AG09309 (cell line): ENCODE measurements at regions not wholly inside any gene's neighbourhood (a gene's known extent, or its start where the extent isn't known, plus 50 kb on each side); places are given as distances from the start of the nearest gene placed in this dataset.
"Not testable (repeated sequence)": the region's sequence is repeated elsewhere in the genome, so short reads cannot be mapped to it uniquely, and the experiment has no call there.

Source experiments
- DNase-seq: peaks from one replicate; pipeline ENCODE4 v3.0.0-alpha.2; 2010; ENCODE audit warnings: low read depth
- H3K4me3 ChIP-seq: 2 replicates; pipeline ENCODE4 v1.5.1; 2011; ENCODE audit warnings: mild to moderate bottlenecking, low read depth, low read length, moderate library complexity; ENCODE audit not compliant: control insufficient read depth
- TF ChIP-seq, protein P1 (sequence below): IDR thresholded peaks from 2 replicates; pipeline ENCODE4 v1.5.1; 2011; ENCODE audit warnings: mild to moderate bottlenecking, low read depth, low read length, inconsistent platforms; ENCODE audit not compliant: insufficient read depth, control insufficient read depth; ENCODE audit errors: missing control alignments

DNA sequence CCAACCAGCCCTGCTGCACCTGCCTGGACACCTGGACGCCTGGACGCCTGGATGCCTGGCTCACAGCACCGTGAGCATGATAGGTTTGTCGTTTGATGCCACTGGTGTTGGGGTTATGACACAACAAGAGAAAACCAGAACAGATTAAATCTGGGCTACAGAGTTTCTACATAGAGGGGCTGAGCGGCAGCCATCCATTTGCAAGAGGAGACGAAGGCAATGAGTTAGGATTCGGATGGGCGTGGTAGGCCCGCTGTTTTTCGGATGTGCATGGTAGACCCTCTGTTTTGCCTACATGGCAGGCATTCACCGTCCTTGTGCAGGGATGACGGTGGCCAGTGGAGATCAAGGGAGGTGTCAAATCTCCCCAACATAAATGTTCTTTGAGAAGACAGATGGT, 121.5 kb upstream of the RNF32 start:
- H3K4me3 ChIP-seq, result no peak overlapping the region
- TF ChIP-seq, protein P1, sequence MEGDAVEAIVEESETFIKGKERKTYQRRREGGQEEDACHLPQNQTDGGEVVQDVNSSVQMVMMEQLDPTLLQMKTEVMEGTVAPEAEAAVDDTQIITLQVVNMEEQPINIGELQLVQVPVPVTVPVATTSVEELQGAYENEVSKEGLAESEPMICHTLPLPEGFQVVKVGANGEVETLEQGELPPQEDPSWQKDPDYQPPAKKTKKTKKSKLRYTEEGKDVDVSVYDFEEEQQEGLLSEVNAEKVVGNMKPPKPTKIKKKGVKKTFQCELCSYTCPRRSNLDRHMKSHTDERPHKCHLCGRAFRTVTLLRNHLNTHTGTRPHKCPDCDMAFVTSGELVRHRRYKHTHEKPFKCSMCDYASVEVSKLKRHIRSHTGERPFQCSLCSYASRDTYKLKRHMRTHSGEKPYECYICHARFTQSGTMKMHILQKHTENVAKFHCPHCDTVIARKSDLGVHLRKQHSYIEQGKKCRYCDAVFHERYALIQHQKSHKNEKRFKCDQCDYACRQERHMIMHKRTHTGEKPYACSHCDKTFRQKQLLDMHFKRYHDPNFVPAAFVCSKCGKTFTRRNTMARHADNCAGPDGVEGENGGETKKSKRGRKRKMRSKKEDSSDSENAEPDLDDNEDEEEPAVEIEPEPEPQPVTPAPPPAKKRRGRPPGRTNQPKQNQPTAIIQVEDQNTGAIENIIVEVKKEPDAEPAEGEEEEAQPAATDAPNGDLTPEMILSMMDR, result no peak
- no peak for DNase-seq

DNA sequence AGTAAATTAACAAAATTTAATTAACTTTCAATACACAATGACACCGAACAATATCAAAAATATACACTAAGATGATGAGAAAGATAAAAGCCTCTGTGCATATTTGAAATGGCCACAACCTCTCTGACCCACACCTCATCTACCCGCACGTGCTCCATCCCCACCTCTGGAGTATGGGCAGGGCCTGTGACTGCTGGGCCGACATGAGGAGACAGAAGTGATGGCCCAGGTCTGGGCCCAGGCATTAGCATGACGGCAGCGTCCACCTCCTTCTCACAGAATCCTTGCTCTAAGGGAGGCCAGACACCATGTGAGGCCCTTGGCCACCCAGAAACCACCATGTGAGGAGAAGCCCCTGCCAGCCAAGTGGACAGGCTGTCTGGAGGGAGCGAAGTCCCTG, 122.1 kb upstream of the RNF32 start:
- H3K4me3 ChIP-seq, result no peak overlapping the region
- TF ChIP-seq, protein P1, result no peak
- no peak for DNase-seq

DNA sequence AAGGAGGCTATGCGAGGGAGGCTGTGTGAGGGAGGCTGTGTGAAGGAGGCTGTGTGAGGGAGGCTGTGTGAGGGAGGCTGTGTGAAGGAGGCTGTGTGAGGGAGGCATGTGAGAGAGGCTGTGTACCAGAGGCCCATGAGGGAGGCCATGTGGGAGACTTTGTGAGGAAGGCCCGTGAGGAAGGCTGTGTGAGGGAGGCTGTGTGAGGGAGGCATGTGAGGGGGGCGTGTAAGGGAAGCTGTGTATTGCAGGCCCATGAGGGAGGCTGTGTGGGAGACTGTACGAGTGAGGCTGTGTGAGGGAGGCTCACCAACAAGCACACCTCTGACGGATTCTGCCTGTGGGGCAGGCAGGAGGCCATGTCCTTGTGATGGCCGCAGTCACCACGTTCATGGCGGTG, 122.7 kb upstream of the RNF32 start:
- not testable (repeated sequence) for DNase-seq, H3K4me3 ChIP-seq

DNA sequence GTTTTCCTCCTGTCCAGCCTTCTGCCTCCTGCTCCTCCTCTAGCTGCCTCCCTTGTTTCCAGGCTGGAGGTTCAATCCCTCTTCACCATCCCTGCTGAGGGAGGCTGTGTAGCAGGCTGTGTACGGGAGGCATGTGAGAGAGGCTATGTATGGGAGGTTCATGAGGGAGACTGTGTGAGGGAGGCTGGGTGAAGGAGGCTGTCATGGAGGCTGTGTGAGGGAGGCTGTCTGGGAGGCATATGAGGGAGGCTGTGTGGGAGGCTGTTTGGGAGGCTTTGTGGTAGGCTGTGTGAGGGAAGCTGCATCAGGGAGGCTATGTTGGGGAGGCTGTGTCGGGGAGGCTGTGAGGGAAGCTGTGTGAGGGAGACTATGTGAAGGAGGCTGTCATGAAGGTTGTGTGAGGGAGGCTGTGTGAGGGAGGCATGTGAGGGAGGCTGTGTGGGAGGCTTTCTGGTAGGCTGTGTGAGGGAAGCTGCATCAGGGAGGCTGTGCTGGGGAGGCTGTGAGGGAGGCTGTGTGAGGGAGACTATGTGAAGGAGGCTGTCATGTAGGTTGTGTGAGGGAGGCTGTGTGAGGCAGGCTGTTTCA, 123.7 kb upstream of the RNF32 start:
- no peak overlapping the region for H3K4me3 ChIP-seq
- no peak for DNase-seq
- TF ChIP-seq, protein P1, result no peak

DNA sequence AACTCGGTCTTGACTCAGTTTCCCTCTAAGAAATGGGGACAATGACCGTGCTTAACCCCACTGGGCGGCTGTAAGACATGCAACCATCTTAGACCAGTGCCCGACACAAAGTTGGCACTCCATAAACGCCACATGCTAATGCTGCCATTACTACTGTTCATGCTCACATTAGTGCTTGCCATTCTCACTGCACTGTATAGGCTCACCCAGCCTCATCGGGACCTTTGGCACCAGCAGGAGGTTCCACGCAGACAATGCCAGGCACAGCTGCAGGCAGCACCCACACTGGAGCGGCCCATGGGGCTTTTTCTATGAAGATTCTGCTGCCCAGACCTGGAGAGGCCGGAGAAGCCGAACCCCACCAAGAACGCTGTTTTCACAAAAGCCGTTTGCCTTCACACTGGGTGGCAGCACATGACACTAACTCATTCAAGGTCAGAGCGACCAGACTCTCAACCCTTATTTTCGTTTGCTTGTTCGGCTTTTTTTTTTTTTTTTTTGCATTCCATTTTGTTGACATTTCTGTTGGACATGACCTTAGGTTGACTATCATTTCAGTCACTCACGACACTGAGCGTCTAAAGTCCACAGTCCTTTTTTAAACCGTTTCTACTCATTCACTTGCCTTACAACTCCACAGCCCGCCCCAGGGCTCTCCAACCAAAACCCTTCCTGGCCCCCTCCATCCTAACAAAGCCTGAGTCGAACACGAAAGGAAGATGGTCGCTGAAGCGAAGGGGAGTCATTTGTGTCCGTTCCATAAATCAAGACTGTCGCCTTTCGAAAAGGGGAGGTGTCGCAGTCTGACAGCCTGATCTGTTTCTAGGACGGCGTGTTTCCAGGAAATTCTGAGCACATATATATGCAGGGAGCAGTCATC, 124.4 kb upstream of the RNF32 start:
- TF ChIP-seq, protein P1, result no peak
- no peak for DNase-seq
- no peak overlapping the region for H3K4me3 ChIP-seq

DNA sequence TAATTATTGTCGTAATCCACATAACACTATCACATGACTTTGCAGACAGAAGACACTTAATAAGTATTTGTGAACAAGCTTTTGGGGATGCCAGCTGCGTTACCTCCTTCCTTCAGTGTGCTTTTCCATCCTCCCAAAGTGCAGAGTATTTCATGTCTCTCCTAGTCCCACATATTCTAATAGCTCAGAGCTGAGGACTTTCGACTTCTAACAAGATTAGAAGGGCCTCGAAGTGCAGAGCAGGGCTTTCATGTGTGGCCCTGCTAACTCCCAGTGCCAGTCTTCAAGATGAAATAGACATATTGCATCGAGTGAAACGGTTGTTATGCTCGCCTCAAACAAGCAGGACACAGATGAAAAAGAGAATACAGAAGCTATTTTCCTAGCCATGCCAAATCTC, 125.7 kb upstream of the RNF32 start:
- no peak for DNase-seq
- no peak overlapping the region for H3K4me3 ChIP-seq
- TF ChIP-seq, protein P1, result no peak

DNA sequence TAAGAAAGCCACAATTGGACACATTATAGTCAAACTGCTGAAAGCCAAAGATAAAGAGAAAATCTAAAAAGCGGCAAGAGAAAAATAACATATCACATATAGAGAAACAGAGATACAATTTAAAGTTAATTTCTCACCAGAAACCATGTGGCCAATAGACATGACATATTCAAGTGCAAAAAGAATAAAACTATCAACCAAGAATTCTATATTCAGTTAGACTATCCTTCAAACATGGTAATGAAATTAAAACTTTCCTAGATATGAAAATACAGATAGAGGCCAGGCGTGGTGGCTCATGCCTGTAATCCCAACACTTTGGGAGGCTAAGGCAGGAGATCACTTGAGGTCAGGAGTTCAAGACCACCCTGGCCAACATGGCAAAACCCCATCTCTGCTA, 129.1 kb upstream of the RNF32 start:
- no peak overlapping the region for H3K4me3 ChIP-seq
- no peak for DNase-seq
- TF ChIP-seq, protein P1, result no peak
